Activated T-helper 2 cell treated with anti-CD3 and anti-CD28 coated beads, Interferon-gamma antibody, Interleukin-2, Interleukin-4, amounts not matched to agents 10 μg/mL and 5 μg/mL and 100 μg/mL, durations not matched to agents 14 hours and 24 hours and 36 hours (primary cell): ENCODE measurements at regions not wholly inside any gene's neighbourhood (a gene's known extent, or its start where the extent isn't known, plus 50 kb on each side); places are given as distances from the start of the nearest gene placed in this dataset.

ENCODE experiments used
- DNase-seq: peaks from one replicate; pipeline ENCODE4 v3.0.0; 2021; ENCODE audit warnings: low spot score
- H3K27ac Mint-ChIP-seq: one replicate; pipeline ENCODE4 v1.8.0; 2021; ENCODE audit warnings: mixed read lengths
- H3K27me3 Mint-ChIP-seq: one replicate; pipeline ENCODE4 v1.8.0; 2021; ENCODE audit warnings: low read depth, mixed read lengths
- H3K36me3 Mint-ChIP-seq: one replicate; pipeline ENCODE4 v1.8.0; 2021; ENCODE audit warnings: low read depth, mixed read lengths
- H3K4me1 Mint-ChIP-seq: one replicate; pipeline ENCODE4 v1.8.0; 2021; ENCODE audit warnings: low read depth, mixed read lengths
- H3K4me3 Mint-ChIP-seq: one replicate; pipeline ENCODE4 v1.8.0; 2021; ENCODE audit warnings: low read depth, mild to moderate bottlenecking, moderate library complexity, mixed read lengths
- H3K9me3 Mint-ChIP-seq: one replicate; pipeline ENCODE4 v1.8.0; 2021; ENCODE audit warnings: mixed read lengths
- intact Hi-C: fragments of 100-400 bp; cut with micrococcal nuclease; formaldehyde crosslinking; loops from one replicate; pipeline ENCODE4 v1.15.1; 2023

GRCh38 chr3:161555320-161555719 is 58.7 kb downstream of the OTOL1 start:
- DNase-seq, result no peak
- Mint-ChIP-seq H3K27me3 (no peaks in the 10 kb centered on the region), H3K4me3 (no peak overlapping the region), H3K9me3 (no peaks in the 10 kb centered on the region), H3K36me3 (no peaks in the 10 kb centered on the region), H3K4me1 (no peaks in the 10 kb centered on the region), H3K27ac (no peak overlapping the region)
- intact Hi-C loops, result no loop called here

GRCh38 chr3:161556533-161556932 is 59.9 kb downstream of the OTOL1 start:
- Mint-ChIP-seq H3K36me3 (no peaks in the 10 kb centered on the region), H3K9me3 (no peaks in the 10 kb centered on the region), H3K27me3 (peaks cover 2% of the 10 kb centered on the region), H3K4me3 (no peak overlapping the region), H3K27ac (no peak overlapping the region), H3K4me1 (no peaks in the 10 kb centered on the region)
- intact Hi-C loops, result no loop called here
- no peak for DNase-seq

- no peaks in the 10 kb centered on the region for H3K9me3 Mint-ChIP-seq
- H3K4me3 Mint-ChIP-seq, result no peak overlapping the region
- no peak for DNase-seq
- peaks cover 2% of the 10 kb centered on the region for H3K27me3 Mint-ChIP-seq
- intact Hi-C loops, result no loop called here
- H3K27ac Mint-ChIP-seq, result no peak overlapping the region
- H3K4me1 Mint-ChIP-seq, result no peaks in the 10 kb centered on the region
- no peaks in the 10 kb centered on the region for H3K36me3 Mint-ChIP-seq
Measured at GRCh38 chr3:161556941-161557340, 60.3 kb downstream of the OTOL1 start.

GRCh38 chr3:161557445-161558150 is 61.0 kb downstream of the OTOL1 start:
- DNase-seq, result no peak
- Mint-ChIP-seq H3K9me3 (no peaks in the 10 kb centered on the region), H3K27me3 (peaks cover 2% of the 10 kb centered on the region), H3K4me3 (no peak overlapping the region), H3K27ac (no peak overlapping the region), H3K36me3 (no peaks in the 10 kb centered on the region), H3K4me1 (no peaks in the 10 kb centered on the region)
- intact Hi-C loops, result no loop called here

- Mint-ChIP-seq H3K9me3 (no peaks in the 10 kb centered on the region), H3K4me1 (no peaks in the 10 kb centered on the region), H3K36me3 (no peaks in the 10 kb centered on the region), H3K4me3 (no peak overlapping the region), H3K27ac (no peak overlapping the region), H3K27me3 (peaks cover 2% of the 10 kb centered on the region)
- intact Hi-C loops, result no loop called here
- no peak for DNase-seq
Measured at GRCh38 chr3:161558236-161558635, 61.6 kb downstream of the OTOL1 start.

- H3K9me3 Mint-ChIP-seq, result no peaks in the 10 kb centered on the region
- H3K36me3 Mint-ChIP-seq, result no peaks in the 10 kb centered on the region
- H3K27ac Mint-ChIP-seq, result no peak overlapping the region
- H3K27me3 Mint-ChIP-seq, result peaks cover 2% of the 10 kb centered on the region
- intact Hi-C loops, result no loop called here
- DNase-seq, result no peak
- H3K4me1 Mint-ChIP-seq, result no peaks in the 10 kb centered on the region
- H3K4me3 Mint-ChIP-seq, result no peak overlapping the region
Measured at GRCh38 chr3:161559177-161559998, 62.8 kb downstream of the OTOL1 start.

GRCh38 chr3:161560008-161560637 is 63.5 kb downstream of the OTOL1 start:
- Mint-ChIP-seq H3K4me1 (no peaks in the 10 kb centered on the region), H3K27ac (no peak overlapping the region), H3K27me3 (peaks cover 2% of the 10 kb centered on the region), H3K4me3 (no peak overlapping the region), H3K36me3 (no peaks in the 10 kb centered on the region), H3K9me3 (no peaks in the 10 kb centered on the region)
- intact Hi-C loops, result loop anchor here (10.0 kb wide), 2 partner anchors 295 to 1495 kb away; no protein-coding TSS in a partner anchor
- no peak for DNase-seq

- Mint-ChIP-seq H3K9me3 (no peaks in the 10 kb centered on the region), H3K27ac (no peak overlapping the region), H3K36me3 (no peaks in the 10 kb centered on the region), H3K4me1 (no peaks in the 10 kb centered on the region), H3K27me3 (no peaks in the 10 kb centered on the region), H3K4me3 (no peak overlapping the region)
- no peak for DNase-seq
- intact Hi-C loops, result loop anchor here (10.0 kb wide), 2 partner anchors 287 to 1487 kb away; no protein-coding TSS in a partner anchor
Measured at GRCh38 chr3:161567577-161568361, 71.2 kb downstream of the OTOL1 start.

- intact Hi-C loops, result loop anchor here (10.0 kb wide), 2 partner anchors 286 to 1486 kb away; no protein-coding TSS in a partner anchor
- no peak for DNase-seq
- no peaks in the 10 kb centered on the region for H3K4me1 Mint-ChIP-seq
- H3K27me3 Mint-ChIP-seq, result no peaks in the 10 kb centered on the region
- no peak overlapping the region for H3K4me3 Mint-ChIP-seq
- H3K9me3 Mint-ChIP-seq, result no peaks in the 10 kb centered on the region
- H3K36me3 Mint-ChIP-seq, result no peaks in the 10 kb centered on the region
- H3K27ac Mint-ChIP-seq, result no peak overlapping the region
Measured at GRCh38 chr3:161568671-161569070, 72.1 kb downstream of the OTOL1 start.

- no peak for DNase-seq
- Mint-ChIP-seq H3K4me1 (no peaks in the 10 kb centered on the region), H3K27ac (no peak overlapping the region), H3K4me3 (no peak overlapping the region), H3K27me3 (peaks cover 5% of the 10 kb centered on the region), H3K36me3 (no peaks in the 10 kb centered on the region), H3K9me3 (no peaks in the 10 kb centered on the region)
- intact Hi-C loops, result no loop called here
Measured at GRCh38 chr3:161571951-161572350, 75.3 kb downstream of the OTOL1 start.

- intact Hi-C loops, result no loop called here
- Mint-ChIP-seq H3K4me3 (no peak overlapping the region), H3K9me3 (no peaks in the 10 kb centered on the region), H3K27ac (no peak overlapping the region), H3K27me3 (peaks cover 5% of the 10 kb centered on the region), H3K4me1 (no peaks in the 10 kb centered on the region), H3K36me3 (no peaks in the 10 kb centered on the region)
- DNase-seq, result no peak
Measured at GRCh38 chr3:161573136-161573535, 76.5 kb downstream of the OTOL1 start.

- H3K4me1 Mint-ChIP-seq, result no peaks in the 10 kb centered on the region
- peaks cover 5% of the 10 kb centered on the region for H3K27me3 Mint-ChIP-seq
- no peaks in the 10 kb centered on the region for H3K9me3 Mint-ChIP-seq
- intact Hi-C loops, result no loop called here
- H3K36me3 Mint-ChIP-seq, result no peaks in the 10 kb centered on the region
- H3K4me3 Mint-ChIP-seq, result no peak overlapping the region
- no peak overlapping the region for H3K27ac Mint-ChIP-seq
- no peak for DNase-seq
Measured at GRCh38 chr3:161575901-161576300, 79.3 kb downstream of the OTOL1 start.
